ENCODE measurements at regions not wholly inside any gene's neighbourhood (a gene's known extent, or its start where the extent isn't known, plus 50 kb on each side); places are given as distances from the start of the nearest gene placed in this dataset.

GRCh38 chr3:105210141-105210540 is 156.6 kb upstream of the ALCAM start:
- no peaks in the 10 kb centered on the region for H3K79me1 ChIP-seq (ENCODE audit: low read depth, low read length)
- no peaks in the 10 kb centered on the region for H3K9me3 ChIP-seq (ENCODE audit: insufficient read depth in 2 of 2, low read depth in 1 of 2, low read length in 1 of 2)
- no peak overlapping the region for H4K5ac ChIP-seq (ENCODE audit: insufficient read length, low read depth, low read length)
- no peak overlapping the region for H2BK15ac ChIP-seq (ENCODE audit: low read length)
- DNase-seq (ENCODE audit: low read depth in 1 of 2, low spot score in 2 of 2) (no peak), FAIRE-seq (no peak)
- no peak overlapping the region for H2BK120ac ChIP-seq (replicated peaks; ENCODE audit: low read depth, low read length)
- no peaks in the 10 kb centered on the region for H3K23me2 ChIP-seq (ENCODE audit: low read depth, low read length)
- H3K4me1 ChIP-seq (replicated peaks in 1 of 4; ENCODE audit: control insufficient read depth in 3 of 4, insufficient read depth in 4 of 4, low read length in 3 of 4), result no peaks in the 10 kb centered on the region
- H3K27me3 ChIP-seq (replicated peaks in 1 of 4; ENCODE audit: control insufficient read depth in 3 of 4, extremely low read depth in 1 of 4, insufficient read depth in 3 of 4, low read length in 3 of 4), result no peaks in the 10 kb centered on the region
- no peak overlapping the region for H2AFZ ChIP-seq (ENCODE audit: low read length)
- WGBS, 2 experiments (ENCODE audit: extremely low coverage in 1 of 2, insufficient coverage in 1 of 2, insufficient read length in 1 of 2, insufficient replicate concordance in 2 of 2, low coverage in 1 of 2, low lambda C conversion rate in 2 of 2, missing lambda C conversion rate in 1 of 2), result 96% methylated on average over 1 of the region's 1 CpG; no CpG with 5 or more reads in 1 of the 2 experiments
- no peak overlapping the region for H3K4ac ChIP-seq (replicated peaks; ENCODE audit: insufficient read length, low read depth, low read length)
- H3K36me3 ChIP-seq (ENCODE audit: control insufficient read depth in 2 of 4, insufficient read depth in 4 of 4, low read length in 3 of 4), result no peaks in the 10 kb centered on the region; a peak in 1 of 8 replicates
- H2BK20ac ChIP-seq (ENCODE audit: low read length), result no peak overlapping the region
- H3K23ac ChIP-seq (ENCODE audit: insufficient read length), result no peak overlapping the region
- no peak overlapping the region for H3K56ac ChIP-seq (replicated peaks; ENCODE audit: insufficient read length, low read depth, low read length)
- H3K18ac ChIP-seq (ENCODE audit: extremely low read depth, low read length), result no peak overlapping the region
- no peak overlapping the region for H3K4me3 ChIP-seq (ENCODE audit: extremely low read depth in 1 of 4, insufficient read depth in 2 of 4, low read depth in 3 of 4, low read length in 4 of 4)
- no peak overlapping the region for H4K91ac ChIP-seq (replicated peaks; ENCODE audit: insufficient read length, low read length)
- ChIA-PET CTCF (ENCODE audit: partially characterized antibody) (interaction anchor here (0.6 kb wide), 1 partner anchor 9 kb away, joined by 3 read pairs; no protein-coding TSS in a partner anchor), POLR2A (ENCODE audit: partially characterized antibody) (no interaction called here)
- H4K20me1 ChIP-seq (replicated peaks in 1 of 2; ENCODE audit: control insufficient read depth in 1 of 2, insufficient read depth in 2 of 2, low read length in 2 of 2), result no peaks in the 10 kb centered on the region
- no peak overlapping the region for H2BK5ac ChIP-seq (ENCODE audit: low read depth, low read length)
- no peak overlapping the region for H3K27ac ChIP-seq (ENCODE audit: low read depth, low read length)
- H3K4me2 ChIP-seq (ENCODE audit: insufficient read depth in 1 of 2, low read depth in 2 of 2, low read length in 2 of 2), result no peak overlapping the region
- H2BK12ac ChIP-seq (ENCODE audit: low read depth, low read length), result no peak overlapping the region
- no peak overlapping the region for H2AK5ac ChIP-seq (ENCODE audit: low read depth, low read length)
- no peak overlapping the region for H4K8ac ChIP-seq (ENCODE audit: extremely low read depth, insufficient read depth, low read length)
- no peaks in the 10 kb centered on the region for H3K79me2 ChIP-seq (ENCODE audit: control insufficient read depth in 1 of 2, insufficient read depth in 2 of 2, low read length in 2 of 2)
- no peak overlapping the region for H3K14ac ChIP-seq (ENCODE audit: insufficient read length)
- H3K9ac ChIP-seq (replicated peaks in 1 of 4; ENCODE audit: extremely low read depth in 1 of 4, low read depth in 3 of 4, low read length in 3 of 4), result no peak overlapping the region
- TF ChIP-seq SP1 (IDR thresholded peaks at IDR 0.05; ENCODE audit: low read depth, low read length) (no peak), BACH1 (IDR thresholded peaks at IDR 0.05; ENCODE audit: low read length) (no peak), ATF2 (IDR thresholded peaks at IDR 0.05; ENCODE audit: low read length) (no peak), CBX8 (IDR thresholded peaks at IDR 0.05; ENCODE audit: borderline replicate concordance, low read depth, low read length) (no peak)
